HFF-Myc (cell line): ENCODE measurements at regions not wholly inside any gene's neighbourhood (a gene's known extent, or its start where the extent isn't known, plus 50 kb on each side); places are given as distances from the start of the nearest gene placed in this dataset.

Experiments used
- DNase-seq: peaks from one replicate; pipeline ENCODE4 v3.0.0-alpha.2; 2011; ENCODE audit warnings: low read depth; ENCODE audit errors: extremely low read depth
- H3K4me3 ChIP-seq: replicated peaks from 2 replicates; pipeline ENCODE4 v1.5.1; 2011; ENCODE audit warnings: low read depth, mild to moderate bottlenecking, control low read depth, low read length
- TF ChIP-seq, protein P1 (sequence below): IDR thresholded peaks from 2 replicates; pipeline ENCODE4 v1.5.1; 2012; ENCODE audit warnings: mild to moderate bottlenecking, low read depth, low read length, control low read depth; ENCODE audit errors: missing control alignments

DNA sequence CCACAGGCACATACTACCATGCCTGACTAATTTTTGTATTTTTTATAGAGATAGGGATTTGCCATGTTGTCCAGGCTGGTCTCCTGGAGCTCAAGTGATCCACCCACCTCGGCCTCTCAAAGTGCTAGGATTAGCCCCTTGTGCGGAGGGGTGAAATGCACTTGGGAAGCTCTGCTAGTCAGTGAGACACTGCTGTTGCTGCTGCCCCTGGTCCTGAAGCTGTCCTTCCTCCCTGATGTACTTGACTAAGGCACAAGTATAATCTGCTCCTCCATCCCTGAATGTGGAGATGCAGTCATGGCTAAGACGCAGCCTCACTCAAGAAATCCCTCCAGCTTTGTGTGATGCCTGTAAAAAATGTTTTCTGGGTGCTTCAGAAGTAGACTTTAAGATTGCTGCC lies 124.5 kb downstream of the KCTD15 start:
- DNase-seq = no peak
- TF ChIP-seq, protein P1, sequence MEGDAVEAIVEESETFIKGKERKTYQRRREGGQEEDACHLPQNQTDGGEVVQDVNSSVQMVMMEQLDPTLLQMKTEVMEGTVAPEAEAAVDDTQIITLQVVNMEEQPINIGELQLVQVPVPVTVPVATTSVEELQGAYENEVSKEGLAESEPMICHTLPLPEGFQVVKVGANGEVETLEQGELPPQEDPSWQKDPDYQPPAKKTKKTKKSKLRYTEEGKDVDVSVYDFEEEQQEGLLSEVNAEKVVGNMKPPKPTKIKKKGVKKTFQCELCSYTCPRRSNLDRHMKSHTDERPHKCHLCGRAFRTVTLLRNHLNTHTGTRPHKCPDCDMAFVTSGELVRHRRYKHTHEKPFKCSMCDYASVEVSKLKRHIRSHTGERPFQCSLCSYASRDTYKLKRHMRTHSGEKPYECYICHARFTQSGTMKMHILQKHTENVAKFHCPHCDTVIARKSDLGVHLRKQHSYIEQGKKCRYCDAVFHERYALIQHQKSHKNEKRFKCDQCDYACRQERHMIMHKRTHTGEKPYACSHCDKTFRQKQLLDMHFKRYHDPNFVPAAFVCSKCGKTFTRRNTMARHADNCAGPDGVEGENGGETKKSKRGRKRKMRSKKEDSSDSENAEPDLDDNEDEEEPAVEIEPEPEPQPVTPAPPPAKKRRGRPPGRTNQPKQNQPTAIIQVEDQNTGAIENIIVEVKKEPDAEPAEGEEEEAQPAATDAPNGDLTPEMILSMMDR = no peak
- no peak overlapping the region for H3K4me3 ChIP-seq

DNA sequence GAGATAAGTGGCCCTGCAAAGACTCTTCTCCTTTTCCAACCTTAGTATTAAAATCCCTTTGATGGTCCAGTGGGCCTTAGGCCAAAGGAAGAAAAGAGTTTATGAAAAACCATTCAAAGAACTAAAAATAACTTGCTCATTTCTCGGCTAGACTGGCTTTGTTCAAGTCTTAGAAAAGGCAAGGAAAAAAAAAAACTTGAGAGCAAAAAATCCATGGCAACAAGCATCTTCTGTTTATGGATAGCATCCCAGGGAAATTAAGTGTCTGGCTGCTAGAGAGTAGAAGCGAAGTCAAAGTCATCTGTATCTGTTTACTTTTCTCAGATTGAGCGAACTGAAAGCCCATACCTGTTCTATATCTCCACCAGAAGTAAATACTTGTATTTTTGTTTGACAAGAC lies 129.6 kb downstream of the KCTD15 start:
- DNase-seq = no peak
- TF ChIP-seq, protein P1 = no peak

DNA sequence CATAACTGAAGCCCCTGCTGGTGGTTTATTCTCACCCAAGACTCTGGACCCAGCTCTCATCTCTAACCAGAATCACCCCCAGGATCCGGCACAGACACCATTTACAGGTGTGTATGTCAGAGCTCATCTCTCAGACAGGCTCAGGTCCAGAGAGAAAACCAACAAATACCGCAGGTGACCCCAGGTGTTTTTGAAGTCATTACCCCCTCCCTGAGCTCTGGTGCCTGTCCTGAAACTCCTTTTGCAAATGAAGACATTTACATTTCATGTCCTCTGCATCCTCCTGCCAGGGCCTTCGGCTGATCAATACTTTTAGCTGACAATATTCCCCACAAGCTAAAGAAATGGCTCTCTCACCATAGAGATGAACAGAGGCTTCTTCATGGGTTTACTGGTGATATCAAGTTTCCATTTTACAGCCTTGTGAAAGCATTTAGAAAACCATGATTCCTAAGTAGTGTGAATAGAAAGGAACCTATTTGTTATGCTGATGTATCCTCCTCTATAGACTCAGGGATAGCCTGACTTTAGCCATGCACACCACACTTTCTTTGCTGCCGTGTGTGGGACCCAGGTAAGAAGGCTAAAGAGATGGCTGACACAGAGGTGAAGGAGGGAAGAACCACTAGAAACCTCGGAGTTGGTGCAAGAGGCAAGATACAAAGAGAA lies 131.3 kb downstream of the KCTD15 start:
- H3K4me3 ChIP-seq = no peak overlapping the region
- TF ChIP-seq, protein P1 = no peak
- no peak for DNase-seq

More for the DNA sequence above, 129.6 kb downstream of the KCTD15 start:
- H3K4me3 ChIP-seq = no peak overlapping the region

DNA sequence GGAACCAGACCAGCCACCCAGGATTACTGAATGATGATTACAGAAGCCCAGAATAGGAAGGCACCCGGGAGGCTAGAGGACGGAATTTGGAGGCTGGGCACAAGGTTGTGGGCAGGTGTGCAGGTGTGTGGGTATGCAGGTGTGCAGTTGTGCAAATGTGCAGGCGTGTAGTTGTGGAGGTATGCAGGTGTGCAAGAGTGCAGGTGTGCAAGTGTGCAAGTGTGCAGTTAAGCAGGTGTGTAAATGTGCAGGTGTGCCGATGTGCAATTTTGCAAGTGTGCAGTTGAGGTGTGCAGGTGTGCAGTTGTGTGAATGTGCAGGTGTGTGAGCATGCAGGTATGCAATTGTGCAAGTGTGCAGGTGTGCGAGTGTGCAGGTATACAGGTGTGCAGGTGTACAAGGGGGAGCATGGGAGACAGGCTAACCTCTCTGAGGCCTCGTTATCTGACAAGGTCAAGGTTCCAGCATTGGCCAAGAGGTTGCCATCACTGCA lies 131.8 kb downstream of the KCTD15 start:
- no peak overlapping the region for H3K4me3 ChIP-seq
- no peak for DNase-seq
- TF ChIP-seq, protein P1 = no peak

DNA sequence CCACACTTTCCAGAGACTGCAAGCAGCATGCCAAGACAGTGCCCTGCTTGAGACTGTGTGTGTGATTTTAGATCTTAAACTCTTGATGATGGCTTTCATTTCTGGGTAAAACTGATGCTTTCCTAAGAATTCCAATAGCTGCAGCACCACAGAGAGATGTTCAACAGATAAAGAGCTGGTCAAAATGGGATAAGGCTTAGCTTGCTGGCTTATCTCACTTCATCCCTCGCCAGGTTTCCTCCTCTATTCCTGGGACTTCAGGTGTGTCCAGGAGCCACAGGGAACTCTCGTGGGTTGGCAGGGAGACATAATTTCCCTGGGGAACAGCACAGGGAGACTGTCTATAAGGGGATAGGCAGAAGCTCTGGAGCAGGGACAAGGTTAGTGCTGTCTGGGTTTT lies 137.3 kb downstream of the KCTD15 start:
- TF ChIP-seq, protein P1 = no peak
- DNase-seq = no peak
- H3K4me3 ChIP-seq = no peak overlapping the region

DNA sequence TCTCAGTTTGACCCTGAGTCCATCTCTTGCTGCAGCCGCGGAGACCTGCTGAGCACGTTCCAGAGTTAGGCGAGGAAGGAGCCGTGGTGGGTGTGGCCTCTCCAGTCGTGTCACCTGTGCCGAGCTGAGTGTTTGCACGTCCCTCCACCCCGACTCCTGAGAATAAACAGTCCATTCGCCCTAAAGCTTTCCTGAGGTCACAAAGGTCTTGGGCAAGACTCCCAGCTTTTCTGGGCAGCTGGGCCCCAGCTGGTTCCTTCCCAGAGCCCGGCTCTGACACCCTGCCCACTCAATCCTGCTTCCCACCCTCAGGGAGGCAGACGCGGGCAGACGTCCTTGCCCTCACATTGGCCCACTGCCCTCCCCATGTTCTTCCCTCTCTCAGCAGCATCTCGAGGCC lies 142.2 kb downstream of the KCTD15 start:
- no peak for DNase-seq
- H3K4me3 ChIP-seq = no peak overlapping the region
- TF ChIP-seq, protein P1 = no peak

DNA sequence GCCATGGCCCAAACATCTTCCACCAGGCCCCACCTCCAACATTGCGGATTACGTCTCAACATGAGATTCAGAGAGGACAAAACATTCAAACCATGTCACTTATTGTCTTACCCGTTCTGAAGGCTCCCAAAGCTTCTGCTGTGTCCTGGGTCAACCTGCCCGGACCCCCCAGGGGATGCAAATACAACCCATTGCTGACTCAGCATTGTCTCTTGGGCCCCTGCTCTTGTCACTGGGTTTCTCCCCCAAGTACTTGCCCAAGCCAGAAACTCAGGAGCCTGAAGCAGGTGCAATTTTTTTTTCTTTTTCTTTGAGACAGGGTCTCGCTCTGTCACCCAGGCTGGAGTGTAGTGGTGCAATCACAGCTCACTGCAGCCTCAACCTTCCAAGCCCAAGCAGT lies 144.5 kb downstream of the KCTD15 start:
- DNase-seq = no peak
- TF ChIP-seq, protein P1 = no peak
- no peak overlapping the region for H3K4me3 ChIP-seq
